ENCODE measurements at regions not wholly inside any gene's neighbourhood (a gene's known extent, or its start where the extent isn't known, plus 50 kb on each side); places are given as distances from the start of the nearest gene placed in this dataset.

DNA sequence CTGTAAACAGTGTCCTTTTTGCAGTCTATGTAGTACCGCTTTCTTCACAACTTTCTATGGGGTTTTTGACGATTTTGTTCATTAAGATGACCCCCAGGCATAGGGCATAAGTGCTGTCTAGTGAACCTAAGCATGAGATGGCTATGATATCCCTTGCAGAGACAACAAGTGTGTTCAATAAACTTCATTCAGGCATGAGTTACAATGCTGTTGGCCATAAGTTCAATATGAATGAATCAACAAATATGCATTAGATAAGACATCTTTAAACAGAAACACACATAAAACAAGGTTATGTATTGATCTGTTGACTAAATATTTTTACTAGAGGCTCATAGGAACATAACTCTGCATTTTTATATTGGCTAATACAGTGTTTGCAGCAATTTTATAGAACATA, 1322.0 kb downstream of the ARAP2 start:
- Histone ChIP-seq H2AFZ (ENCODE audit: low read length) (no peak overlapping the region), H3F3A (ENCODE audit: insufficient read depth, low read length) (no peaks in the 10 kb centered on the region), H3K27me3 (ENCODE audit: insufficient read depth, low read length) (no peaks in the 10 kb centered on the region), H3K9me2 (ENCODE audit: low read depth, low read length) (no peaks in the 10 kb centered on the region), H3K9me3 (ENCODE audit: low read length) (no peaks in the 10 kb centered on the region), H3K4me1 (ENCODE audit: insufficient read depth, low read length, severe bottlenecking) (no peaks in the 10 kb centered on the region), H3K4me2 (ENCODE audit: low read length) (no peak overlapping the region), H3K9ac (ENCODE audit: low read length) (no peak overlapping the region), H3K79me2 (ENCODE audit: insufficient read depth, low read length) (no peaks in the 10 kb centered on the region), H4K20me1 (ENCODE audit: insufficient read depth, low read length) (no peaks in the 10 kb centered on the region), H3K27ac (ENCODE audit: low read depth, low read length, poor library complexity, severe bottlenecking) (no peak overlapping the region), H3K36me3 (ENCODE audit: insufficient read depth, low read length) (no peaks in the 10 kb centered on the region), H3K4me3 (ENCODE audit: low read depth, low read length, poor library complexity, severe bottlenecking) (no peak overlapping the region)
- TF ChIP-seq EZH2 (IDR thresholded peaks at IDR 0.05; ENCODE audit: borderline replicate concordance, low read length) = no peak
- TF ChIP-seq, protein P1, sequence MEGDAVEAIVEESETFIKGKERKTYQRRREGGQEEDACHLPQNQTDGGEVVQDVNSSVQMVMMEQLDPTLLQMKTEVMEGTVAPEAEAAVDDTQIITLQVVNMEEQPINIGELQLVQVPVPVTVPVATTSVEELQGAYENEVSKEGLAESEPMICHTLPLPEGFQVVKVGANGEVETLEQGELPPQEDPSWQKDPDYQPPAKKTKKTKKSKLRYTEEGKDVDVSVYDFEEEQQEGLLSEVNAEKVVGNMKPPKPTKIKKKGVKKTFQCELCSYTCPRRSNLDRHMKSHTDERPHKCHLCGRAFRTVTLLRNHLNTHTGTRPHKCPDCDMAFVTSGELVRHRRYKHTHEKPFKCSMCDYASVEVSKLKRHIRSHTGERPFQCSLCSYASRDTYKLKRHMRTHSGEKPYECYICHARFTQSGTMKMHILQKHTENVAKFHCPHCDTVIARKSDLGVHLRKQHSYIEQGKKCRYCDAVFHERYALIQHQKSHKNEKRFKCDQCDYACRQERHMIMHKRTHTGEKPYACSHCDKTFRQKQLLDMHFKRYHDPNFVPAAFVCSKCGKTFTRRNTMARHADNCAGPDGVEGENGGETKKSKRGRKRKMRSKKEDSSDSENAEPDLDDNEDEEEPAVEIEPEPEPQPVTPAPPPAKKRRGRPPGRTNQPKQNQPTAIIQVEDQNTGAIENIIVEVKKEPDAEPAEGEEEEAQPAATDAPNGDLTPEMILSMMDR (IDR thresholded peaks at IDR 0.05; ENCODE audit: low read length) = no peak

DNA sequence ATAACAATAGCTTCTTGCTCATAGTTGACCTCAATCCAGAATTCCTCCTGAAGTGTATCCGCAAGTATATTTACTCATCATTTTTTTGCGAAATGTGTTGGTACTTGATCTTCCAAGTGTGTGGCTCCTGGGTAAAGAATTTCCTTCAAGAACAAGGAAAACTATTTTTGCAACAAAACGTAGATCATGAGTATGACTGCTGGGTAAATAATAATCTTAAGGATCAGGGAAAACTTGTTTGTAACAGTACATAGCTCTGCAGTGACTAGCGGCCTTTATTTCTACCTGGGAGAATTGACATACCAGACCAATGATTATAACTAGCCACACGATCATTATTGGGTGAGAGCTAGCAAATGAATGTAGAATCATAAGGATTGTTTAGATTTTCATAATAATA, 1311.7 kb downstream of the ARAP2 start:
- no peak overlapping the region for H3K27ac ChIP-seq (ENCODE audit: low read depth, low read length, poor library complexity, severe bottlenecking)
- no peaks in the 10 kb centered on the region for H3K9me2 ChIP-seq (ENCODE audit: low read depth, low read length)
- no peaks in the 10 kb centered on the region for H3K36me3 ChIP-seq (ENCODE audit: insufficient read depth, low read length)
- no peaks in the 10 kb centered on the region for H3K79me2 ChIP-seq (ENCODE audit: insufficient read depth, low read length)
- H3K4me2 ChIP-seq (ENCODE audit: low read length) = no peak overlapping the region
- H3K4me1 ChIP-seq (ENCODE audit: insufficient read depth, low read length, severe bottlenecking) = no peaks in the 10 kb centered on the region
- no peak for TF ChIP-seq EZH2 (IDR thresholded peaks at IDR 0.05; ENCODE audit: borderline replicate concordance, low read length)
- no peak overlapping the region for H2AFZ ChIP-seq (ENCODE audit: low read length)
- no peaks in the 10 kb centered on the region for H3F3A ChIP-seq (ENCODE audit: insufficient read depth, low read length)
- no peak overlapping the region for H3K9ac ChIP-seq (ENCODE audit: low read length)
- H4K20me1 ChIP-seq (ENCODE audit: insufficient read depth, low read length) = no peaks in the 10 kb centered on the region
- no peaks in the 10 kb centered on the region for H3K9me3 ChIP-seq (ENCODE audit: low read length)
- H3K4me3 ChIP-seq (ENCODE audit: low read depth, low read length, poor library complexity, severe bottlenecking) = no peak overlapping the region
- no peaks in the 10 kb centered on the region for H3K27me3 ChIP-seq (ENCODE audit: insufficient read depth, low read length)

DNA sequence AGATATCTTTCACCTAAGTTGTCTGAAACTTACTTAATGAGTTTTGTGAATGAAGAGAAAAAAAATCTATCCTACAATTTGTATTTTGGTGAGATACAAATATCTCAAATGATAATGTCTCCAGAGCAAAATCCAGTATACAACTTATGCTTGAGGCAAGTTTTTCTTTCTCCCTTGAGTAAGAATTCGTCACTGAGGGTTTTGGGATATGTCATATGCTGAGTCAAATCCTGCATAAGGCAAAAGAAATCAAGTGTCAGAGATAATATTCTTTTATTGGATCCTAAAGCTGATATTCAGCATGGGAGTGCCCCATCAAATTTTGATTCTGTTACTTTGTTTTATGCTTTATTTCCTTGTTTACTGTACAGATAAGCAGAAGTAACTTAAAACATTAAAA, 1308.6 kb downstream of the ARAP2 start:
- Histone ChIP-seq H3K9me2 (ENCODE audit: low read depth, low read length) (no peaks in the 10 kb centered on the region), H3K9me3 (ENCODE audit: low read length) (no peaks in the 10 kb centered on the region), H3K27ac (ENCODE audit: low read depth, low read length, poor library complexity, severe bottlenecking) (no peak overlapping the region), H3K9ac (ENCODE audit: low read length) (no peak overlapping the region), H3K79me2 (ENCODE audit: insufficient read depth, low read length) (no peaks in the 10 kb centered on the region), H3K4me2 (ENCODE audit: low read length) (no peak overlapping the region), H2AFZ (ENCODE audit: low read length) (no peak overlapping the region), H4K20me1 (ENCODE audit: insufficient read depth, low read length) (no peaks in the 10 kb centered on the region), H3F3A (ENCODE audit: insufficient read depth, low read length) (no peaks in the 10 kb centered on the region), H3K4me1 (ENCODE audit: insufficient read depth, low read length, severe bottlenecking) (no peaks in the 10 kb centered on the region), H3K27me3 (ENCODE audit: insufficient read depth, low read length) (no peaks in the 10 kb centered on the region), H3K4me3 (ENCODE audit: low read depth, low read length, poor library complexity, severe bottlenecking) (no peak overlapping the region), H3K36me3 (ENCODE audit: insufficient read depth, low read length) (no peaks in the 10 kb centered on the region)
- TF ChIP-seq, protein P1 (IDR thresholded peaks at IDR 0.05; ENCODE audit: low read length) = no peak
- no peak for TF ChIP-seq EZH2 (IDR thresholded peaks at IDR 0.05; ENCODE audit: borderline replicate concordance, low read length)

DNA sequence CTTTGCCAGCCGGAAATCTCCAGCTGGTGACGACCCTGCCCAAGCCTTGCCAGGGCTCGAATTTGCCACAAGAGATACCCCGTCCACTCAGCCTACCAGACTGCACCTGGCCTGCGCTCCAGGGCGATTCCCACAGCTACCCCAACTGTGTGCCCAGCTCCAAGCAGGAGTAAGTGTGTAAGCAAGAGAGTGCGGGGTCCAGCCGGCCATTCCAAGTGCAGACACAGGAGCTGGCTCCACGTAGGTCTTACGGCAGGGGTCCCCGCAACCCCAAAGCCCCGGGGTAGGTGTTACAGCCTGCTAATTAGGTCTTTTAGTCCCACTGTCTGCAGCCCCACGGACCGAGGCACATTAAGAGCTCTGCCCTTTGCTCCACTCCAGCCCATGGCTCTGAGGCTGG, 1305.2 kb downstream of the ARAP2 start:
- Histone ChIP-seq H3K9me2 (ENCODE audit: low read depth, low read length) (no peaks in the 10 kb centered on the region), H3K27ac (ENCODE audit: low read depth, low read length, poor library complexity, severe bottlenecking) (no peak overlapping the region), H3K27me3 (ENCODE audit: insufficient read depth, low read length) (no peaks in the 10 kb centered on the region), H4K20me1 (ENCODE audit: insufficient read depth, low read length) (no peaks in the 10 kb centered on the region), H2AFZ (ENCODE audit: low read length) (no peak overlapping the region), H3K9me3 (ENCODE audit: low read length) (no peaks in the 10 kb centered on the region), H3K9ac (ENCODE audit: low read length) (no peak overlapping the region), H3K4me1 (ENCODE audit: insufficient read depth, low read length, severe bottlenecking) (no peaks in the 10 kb centered on the region), H3K4me2 (ENCODE audit: low read length) (no peak overlapping the region), H3K36me3 (ENCODE audit: insufficient read depth, low read length) (no peaks in the 10 kb centered on the region), H3F3A (ENCODE audit: insufficient read depth, low read length) (no peaks in the 10 kb centered on the region), H3K79me2 (ENCODE audit: insufficient read depth, low read length) (no peaks in the 10 kb centered on the region), H3K4me3 (ENCODE audit: low read depth, low read length, poor library complexity, severe bottlenecking) (no peak overlapping the region)
- no peak for TF ChIP-seq EZH2 (IDR thresholded peaks at IDR 0.05; ENCODE audit: borderline replicate concordance, low read length)
- TF ChIP-seq, protein P1 (IDR thresholded peaks at IDR 0.05; ENCODE audit: low read length) = no peak

All from OCI-LY1 (cell line).